K562 (cell line): ENCODE measurements at regions not wholly inside any gene's neighbourhood (a gene's known extent, or its start where the extent isn't known, plus 50 kb on each side); places are given as distances from the start of the nearest gene placed in this dataset.
A peak's percentile ranks its signal among the peaks of the same experiment; 100 is the strongest.

Experiments used
- ATAC-seq: fragments of 200-7000 bp; cut with Tn5 transposase; 3 replicates; pipeline ENCODE4 v1.9.1; 2020; ENCODE audit warnings: moderate library complexity
- BruUV-seq: library from RNA; stranded (reverse); fragments of 400-500 nt; replicated peaks from 2 replicates; lab custom pipeline; 2021; lab: Mats Ljungman, UMichigan
- CTCF ChIA-PET: fragments of 300-600 bp; formaldehyde crosslinking; extraction: SDS; loops from one replicate; lab custom pipeline; 2021; ENCODE audit warnings: low intra/inter-chr PET ratio; lab: Yijun Ruan, JAX
- POLR2A ChIA-PET: fragments of 300-600, 350-650 bp; sonication (Branson Sonifier 250); formaldehyde crosslinking; extraction: SDS; loops from one replicate; lab custom pipeline; 2021; ENCODE audit warnings: antibody characterized with exemption, inconsistent platforms; lab: Yijun Ruan, JAX
- DNase-seq, 4 experiments: peaks; one replicate each; pipeline versions ENCODE4 v3.0.0 to v3.0.0-alpha.2; 2011 to 2018; ENCODE audit warnings: low spot score in 3 of 4, mixed read lengths in 3 of 4; ENCODE audit errors: extremely low read depth in 1 of 4
- FAIRE-seq: peaks from 2 replicates; lab custom pipeline; 2011; peaks lifted over from hg19 to GRCh38; lab: Jason Lieb, UNC
- H2AFZ ChIP-seq: 2 replicates; pipeline ENCODE4 v1.6.0; 2011; ENCODE audit warnings: low read depth, low read length, control low read depth, inconsistent platforms
- H3K27ac ChIP-seq: fragments of 200-600 bp; 3 replicates; pipeline ENCODE4 v1.8.0; 2011; ENCODE audit warnings: low read depth, mild to moderate bottlenecking, control low read depth, inconsistent platforms, low read length, moderate library complexity, mixed read lengths; ENCODE audit errors: extremely low read depth
- H3K27me3 ChIP-seq, 2 experiments: fragments of 300-600 bp in 1 of 2; 2 replicates in 1 of 2; 3 replicates in 1 of 2; pipeline versions ENCODE4 v1.6.0 to v1.8.0; 2011; ENCODE audit warnings: inconsistent platforms in 2 of 2, low read length in 2 of 2, mild to moderate bottlenecking in 1 of 2, mixed read lengths in 1 of 2, moderate library complexity in 1 of 2; ENCODE audit not compliant: control insufficient read depth in 2 of 2, insufficient read depth in 2 of 2
- H3K36me3 ChIP-seq: fragments of 300-600 bp; 3 replicates; pipeline ENCODE4 v1.8.0; 2011; ENCODE audit warnings: mild to moderate bottlenecking, low read length, inconsistent platforms; ENCODE audit not compliant: control insufficient read depth, insufficient read depth
- H3K4me1 ChIP-seq, 2 experiments: fragments of 200-600 bp in 1 of 2; replicated peaks in 1 of 2; 2 replicates in 1 of 2; 3 replicates in 1 of 2; pipeline versions ENCODE4 v1.5.1 to v1.8.0; 2011; ENCODE audit warnings: inconsistent platforms in 2 of 2, low read length in 2 of 2, mild to moderate bottlenecking in 1 of 2, mixed read lengths in 1 of 2, moderate library complexity in 1 of 2; ENCODE audit not compliant: control insufficient read depth in 2 of 2, insufficient read depth in 2 of 2
- H3K4me2 ChIP-seq: 2 replicates; pipeline ENCODE4 v1.6.1; 2011; ENCODE audit warnings: low read length, control low read depth, inconsistent platforms, mixed read lengths; ENCODE audit not compliant: insufficient read depth
- H3K4me3 ChIP-seq: fragments of 200-600 bp; sonication (generic), shearing (Covaris generic); 2 replicates; pipeline ENCODE4 v1.5.1; 2016; ENCODE audit warnings: control low read depth, inconsistent platforms
- H3K79me2 ChIP-seq: fragments of 200-600 bp; 3 replicates; pipeline ENCODE4 v1.8.0; 2011; ENCODE audit warnings: low read length, inconsistent platforms; ENCODE audit not compliant: control insufficient read depth, insufficient read depth
- H3K9ac ChIP-seq, 2 experiments: 2 replicates each; pipeline versions ENCODE4 v1.6.0 to v1.6.1; 2011; ENCODE audit warnings: low read depth in 2 of 2, low read length in 2 of 2, control low read depth in 1 of 2, inconsistent platforms in 1 of 2, mild to moderate bottlenecking in 1 of 2, mixed read lengths in 1 of 2; ENCODE audit not compliant: insufficient read depth in 1 of 2
- H3K9me1 ChIP-seq: one replicate; pipeline ENCODE4 v1.6.0; 2011; ENCODE audit warnings: inconsistent platforms, mild to moderate bottlenecking, low read length, moderate library complexity; ENCODE audit not compliant: control insufficient read depth, insufficient read depth
- H3K9me3 ChIP-seq: replicated peaks from 2 replicates; pipeline ENCODE4 v1.5.1; 2011; ENCODE audit warnings: low read depth, low read length, inconsistent platforms; ENCODE audit not compliant: control insufficient read depth, insufficient read depth
- H4K20me1 ChIP-seq: replicated peaks from 2 replicates; pipeline ENCODE4 v1.6.1; 2011; ENCODE audit warnings: low read length, inconsistent platforms, mixed read lengths; ENCODE audit not compliant: control insufficient read depth, insufficient read depth
- ATF4 ChIP-seq: fragments of 450-650 bp; formaldehyde crosslinking; IDR thresholded peaks from 2 replicates; pipeline ENCODE4 v1.4.0; 2022; ENCODE audit warnings: mild to moderate bottlenecking, moderate library complexity
- BRD9 ChIP-seq: fragments of 450-650 bp; IDR thresholded peaks from 2 replicates; pipeline ENCODE4 v1.6.1; 2018; ENCODE audit warnings: low read depth; ENCODE audit not compliant: partially characterized antibody
- CGGBP1 ChIP-seq: fragments of 250-450 bp; sonication (Bioruptor Pico); IDR thresholded peaks from 2 replicates; pipeline ENCODE4 v1.9.0; 2021; ENCODE audit warnings: mild to moderate bottlenecking
- CREM ChIP-seq: IDR thresholded peaks from 2 replicates; pipeline ENCODE4 v1.6.1; 2014; ENCODE audit warnings: antibody characterized with exemption, low read depth
- DPF2 ChIP-seq: fragments of 450-650 bp; IDR thresholded peaks from 2 replicates; pipeline ENCODE4 v1.6.1; 2016
- HES1 ChIP-seq: fragments of 450-650 bp; IDR thresholded peaks from 2 replicates; pipeline ENCODE4 v1.6.1; 2016; ENCODE audit warnings: low read depth, mild to moderate bottlenecking, moderate library complexity
- NFE2L1 ChIP-seq: fragments of 450-650 bp; IDR thresholded peaks from 2 replicates; pipeline ENCODE4 v1.6.1; 2016; ENCODE audit warnings: missing genetic modification characterization, low read depth, mild to moderate bottlenecking, missing compliant biosample characterization, moderate library complexity, borderline replicate concordance
- RBM22 ChIP-seq: fragments of 200-400 bp; formaldehyde crosslinking; IDR thresholded peaks from 2 replicates; pipeline ENCODE4 v1.6.1; 2018; ENCODE audit warnings: low read length, low read depth; ENCODE audit not compliant: poor library complexity, severe bottlenecking
- SMAD2 ChIP-seq: fragments of 150-350 bp; IDR thresholded peaks from 2 replicates; pipeline ENCODE4 v1.6.1; 2014; ENCODE audit warnings: low read depth, mild to moderate bottlenecking, low read length
- SP2 ChIP-seq: IDR thresholded peaks from 2 replicates; pipeline ENCODE4 v1.6.1; 2011; ENCODE audit warnings: mild to moderate bottlenecking, low read depth, low read length, moderate library complexity; ENCODE audit not compliant: poor library complexity, severe bottlenecking; ENCODE audit errors: extremely low read depth
- THRA ChIP-seq: fragments of 450-650 bp; IDR thresholded peaks from 2 replicates; pipeline ENCODE4 v1.6.1; 2017; ENCODE audit warnings: mild to moderate bottlenecking, moderate library complexity
- USF1 ChIP-seq: sonication (generic); formaldehyde crosslinking; IDR thresholded peaks from 2 replicates; pipeline ENCODE4 v1.9.0; 2022; ENCODE audit warnings: mild to moderate bottlenecking, missing genetic modification reagents
- YBX1 ChIP-seq: fragments of 450-650 bp; IDR thresholded peaks from 2 replicates; pipeline ENCODE4 v1.7.1; 2016; ENCODE audit warnings: mild to moderate bottlenecking
- ZHX1 ChIP-seq: fragments of 150-350 bp; conservative IDR thresholded peaks from 2 replicates; pipeline ENCODE4 v1.6.1; 2014; ENCODE audit warnings: low read length
- ZNF24 ChIP-seq: fragments of 450-650 bp; IDR thresholded peaks from 2 replicates; pipeline ENCODE4 v1.6.1; 2016
- ZNF408 ChIP-seq: fragments of 250-450 bp; sonication (Bioruptor Pico); IDR thresholded peaks from 2 replicates; pipeline ENCODE4 v1.4.0; 2020; ENCODE audit warnings: low read depth, mild to moderate bottlenecking, moderate library complexity
- WGBS: fragments of 100-300 bp; shearing (Covaris generic); methylation state at CpG from one replicate; pipeline ENCODE4 v1.1.6; 2016; ENCODE audit warnings: low coverage, mixed read lengths; ENCODE audit not compliant: insufficient coverage; ENCODE audit errors: missing lambda C conversion rate; 5-methylcytosine and 5-hydroxymethylcytosine counted together
- in situ Hi-C: fragments of 300-500 bp; cut with MboI; formaldehyde crosslinking; loops from 4 replicates; pipeline ENCODE4 v1.15.0; 2018; ENCODE audit warnings: inconsistent platforms, mixed read lengths
- intact Hi-C: fragments of 100-400 bp; cut with micrococcal nuclease; formaldehyde crosslinking; loops from 2 replicates; pipeline ENCODE4 v1.14.2; 2022

DNA sequence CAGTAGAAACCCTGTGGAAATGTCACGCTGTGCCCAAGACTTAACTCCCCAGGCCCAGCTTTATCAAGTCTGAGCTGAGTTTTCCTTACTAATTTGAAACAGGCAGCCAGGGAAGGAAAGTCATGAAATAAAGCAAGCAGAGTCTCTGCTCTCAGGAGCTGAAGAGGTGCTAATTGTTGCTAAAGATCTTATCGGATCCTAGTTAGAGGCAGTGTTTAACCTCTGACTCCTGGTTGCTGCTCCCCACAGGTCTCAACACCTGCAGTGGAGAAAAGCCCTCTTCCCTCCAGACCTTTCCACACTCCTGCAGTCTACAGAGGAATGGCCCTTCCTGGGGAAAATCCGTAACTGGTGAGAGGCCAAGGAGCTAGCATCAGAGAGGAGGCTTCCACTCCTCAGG is 628.2 kb downstream of the NTRK3 start (continued):
- no peak for TF ChIP-seq ZNF408 (CRISPR knock-in tag)
- no peak for TF ChIP-seq BRD9

GRCh38 chr15:87626860-87627259 is 629.7 kb downstream of the NTRK3 start:
- H3K4me2 ChIP-seq = peak overlapping the region; percentile 9; the same call in 1 of the 2 replicates
- WGBS = 9% methylated on average over 4 of the region's 4 CpGs
- no peaks in the 10 kb centered on the region for H3K27me3 ChIP-seq
- no peak overlapping the region for H3K27ac ChIP-seq
- peaks cover 11% of the 10 kb centered on the region; the same call in 1 of the 3 replicates for H3K36me3 ChIP-seq
- no peaks in the 10 kb centered on the region for H3K9me3 ChIP-seq
- in situ Hi-C loops = no loop called here
- intact Hi-C loops = no loop called here
- DNase-seq = peak; percentile 35 to 58 (median 56)
- POLR2A ChIA-PET = no interaction called here
- peak; percentile 43; the same call in 2 of the 3 replicates for ATAC-seq
- no peak overlapping the region for H3K4me3 ChIP-seq
- H2AFZ ChIP-seq = no peak overlapping the region
- BruUV-seq = no TSS peak
- FAIRE-seq = no peak
- peaks cover 8 to 25% of the 10 kb centered on the region in 2 experiments; a peak in 4 of 5 replicates for H3K4me1 ChIP-seq
- peaks cover 25% of the 10 kb centered on the region for H3K79me2 ChIP-seq
- no peak overlapping the region for H3K9ac ChIP-seq
- H3K9me1 ChIP-seq = no peaks in the 10 kb centered on the region
- CTCF ChIA-PET = no interaction called here
- H4K20me1 ChIP-seq = peaks cover 13% of the 10 kb centered on the region
- TF ChIP-seq YBX1 = no peak
- no peak for TF ChIP-seq CGGBP1 (CRISPR knock-in tag)
- no peak for TF ChIP-seq ZHX1
- no peak for TF ChIP-seq NFE2L1 (tag)
- no peak for TF ChIP-seq RBM22
- no peak for TF ChIP-seq ZNF24
- TF ChIP-seq SMAD2 = no peak
- peak; percentile 75 for TF ChIP-seq DPF2
- TF ChIP-seq CREM = peak; percentile 27; the same call in 1 of the 2 replicates
- TF ChIP-seq HES1 = no peak
- no peak for TF ChIP-seq THRA
- TF ChIP-seq ATF4 (CRISPR knock-in tag) = no peak
- no peak for TF ChIP-seq USF1 (CRISPR knock-in tag)
- TF ChIP-seq SP2 = no peak
